Stimulated activated naive B cell treated with anti-CD40 and anti-IgM and Interleukin-4, amounts not matched to agents 10 μg/mL and 1 μg/mL and 100 μg/mL, for 72 hours (primary cell): ENCODE measurements at regions not wholly inside any gene's neighbourhood (a gene's known extent, or its start where the extent isn't known, plus 50 kb on each side); places are given as distances from the start of the nearest gene placed in this dataset.

Experiments
- ATAC-seq, 2 donors: fragments of 150-1000 bp; cut with Tn5 transposase; replicated peaks; 2 replicates each; pipeline ENCODE4 v1.10.0; 2021; ENCODE audit warnings: moderate library complexity in 1 of 2
- DNase-seq: peaks from one replicate; pipeline ENCODE4 v3.0.0; 2021
- H3K27ac Mint-ChIP-seq: one replicate; pipeline ENCODE4 v1.8.0; 2022; ENCODE audit warnings: mild to moderate bottlenecking, mixed read lengths
- H3K27me3 Mint-ChIP-seq, 2 donors: one replicate each; pipeline ENCODE4 v1.8.0; 2022; ENCODE audit warnings: mixed read lengths in 2 of 2
- H3K36me3 Mint-ChIP-seq, 2 donors: one replicate each; pipeline ENCODE4 v1.8.0; 2022; ENCODE audit warnings: mixed read lengths in 2 of 2, mild to moderate bottlenecking in 1 of 2
- H3K4me1 Mint-ChIP-seq, 2 donors: one replicate each; pipeline ENCODE4 v1.8.0; 2022; ENCODE audit warnings: mixed read lengths in 2 of 2, mild to moderate bottlenecking in 1 of 2
- H3K4me3 Mint-ChIP-seq, 2 donors: one replicate each; pipeline ENCODE4 v1.8.0; 2022; ENCODE audit warnings: mild to moderate bottlenecking in 2 of 2, mixed read lengths in 2 of 2, moderate library complexity in 1 of 2
- H3K9me3 Mint-ChIP-seq, 2 donors: one replicate each; pipeline ENCODE4 v1.8.0; 2022; ENCODE audit warnings: mixed read lengths in 2 of 2, mild to moderate bottlenecking in 1 of 2

DNA sequence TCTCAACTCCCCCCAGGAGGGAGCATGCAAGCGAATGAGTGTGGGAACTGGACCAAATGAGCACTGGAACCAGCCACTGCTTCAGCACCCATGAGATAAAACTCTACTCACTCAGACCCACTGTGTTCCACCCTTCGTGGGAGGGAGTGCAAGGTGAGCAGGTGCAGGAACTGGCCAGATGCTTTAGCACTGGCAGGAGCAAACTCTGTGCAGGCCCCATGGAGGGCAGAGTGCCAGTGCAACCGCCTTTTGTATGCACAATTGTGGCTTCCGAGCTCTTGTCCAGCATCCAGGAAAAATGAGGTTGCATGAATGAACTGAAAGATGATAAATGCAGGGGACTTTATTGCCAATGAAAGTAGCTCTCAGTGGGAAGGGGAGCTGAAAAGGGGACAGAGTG is 67.4 kb upstream of the CCDC112 start:
- H3K4me1 Mint-ChIP-seq, result peaks cover 1 to 7% of the 10 kb centered on the region in 2 donors
- DNase-seq, result no peak

DNA sequence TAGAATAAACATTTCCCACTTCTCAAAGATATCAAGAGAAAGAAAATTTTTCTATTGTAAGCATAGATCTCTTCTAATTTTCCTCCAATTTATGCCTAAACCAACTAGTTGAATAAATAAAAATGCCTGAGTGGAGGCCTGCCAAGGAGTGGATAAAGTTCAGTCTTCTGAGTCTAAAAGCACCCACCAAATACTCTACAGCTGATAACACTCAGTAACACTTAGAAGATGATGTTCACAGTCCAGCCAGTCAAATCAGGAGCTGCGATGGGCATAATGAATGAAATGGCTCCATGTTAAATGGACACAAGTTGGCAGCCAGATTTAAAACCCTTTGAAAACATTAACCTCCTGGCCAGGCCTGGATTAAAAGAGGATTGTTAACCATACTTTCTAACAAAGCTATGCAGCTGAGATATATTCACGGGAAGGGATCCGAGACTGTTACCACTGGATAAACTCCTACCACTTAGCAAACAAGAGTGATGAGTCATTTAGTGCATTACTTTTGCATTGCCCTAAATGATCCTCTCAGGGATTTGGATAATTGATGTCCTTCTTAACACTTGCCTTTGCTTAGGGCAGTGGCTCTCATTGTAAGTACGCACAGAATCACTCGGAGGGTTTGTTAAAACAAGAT is 63.7 kb upstream of the CCDC112 start:
- no peak overlapping the region for H3K27ac Mint-ChIP-seq
- no peaks in the 10 kb centered on the region for H3K9me3 Mint-ChIP-seq
- peaks cover 1 to 7% of the 10 kb centered on the region in 2 donors for H3K4me1 Mint-ChIP-seq
- no peak for DNase-seq
- no peak for ATAC-seq
- peaks cover 4 to 6% of the 10 kb centered on the region in 2 donors for H3K27me3 Mint-ChIP-seq
- no peaks in the 10 kb centered on the region for H3K36me3 Mint-ChIP-seq
- H3K4me3 Mint-ChIP-seq, result no peak overlapping the region

More for the DNA sequence above, 67.4 kb upstream of the CCDC112 start:
- no peak overlapping the region for H3K4me3 Mint-ChIP-seq
- no peak for ATAC-seq
- no peak overlapping the region for H3K27ac Mint-ChIP-seq
- peaks cover 12 to 20% of the 10 kb centered on the region in 2 donors for H3K27me3 Mint-ChIP-seq
- H3K36me3 Mint-ChIP-seq, result no peaks in the 10 kb centered on the region
- no peaks in the 10 kb centered on the region for H3K9me3 Mint-ChIP-seq

DNA sequence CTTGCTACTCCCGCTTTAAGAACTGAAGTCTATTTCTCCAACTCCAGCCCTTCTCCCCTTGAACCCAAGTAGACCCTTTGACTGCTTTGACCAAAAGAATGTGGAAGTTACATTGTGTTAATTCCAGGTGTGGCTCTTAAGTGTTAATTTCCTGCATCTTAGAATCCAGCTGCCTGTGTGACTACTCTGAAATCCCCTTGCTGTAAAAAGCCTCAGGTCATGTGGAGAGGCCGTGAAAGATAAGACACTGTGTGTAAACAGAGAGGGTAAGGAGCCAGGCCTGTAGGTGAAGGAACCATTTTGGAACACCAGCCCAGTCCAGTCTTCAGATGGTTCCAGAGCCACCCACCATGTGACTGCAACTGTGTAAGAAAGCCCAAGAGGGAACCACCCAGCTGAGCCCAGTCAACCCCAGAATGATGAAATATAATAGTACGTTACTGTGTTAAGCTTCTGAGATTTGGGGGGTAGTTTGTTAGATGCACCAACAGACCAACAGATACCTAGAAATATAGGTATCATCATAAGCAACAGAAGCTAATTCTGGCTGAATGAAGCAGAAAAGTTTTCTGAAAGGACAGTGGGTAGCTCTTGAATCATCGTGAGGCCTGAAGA is 59.4 kb upstream of the CCDC112 start:
- Mint-ChIP-seq H3K4me1 (no peaks in the 10 kb centered on the region), H3K27me3 (peaks cover under 1 to 11% of the 10 kb centered on the region in 2 donors), H3K36me3 (no peaks in the 10 kb centered on the region), H3K4me3 (no peak overlapping the region), H3K27ac (no peak overlapping the region), H3K9me3 (peaks cover 0 to 7% of the 10 kb centered on the region in 2 donors)
- ATAC-seq, result no peak
- DNase-seq, result no peak

DNA sequence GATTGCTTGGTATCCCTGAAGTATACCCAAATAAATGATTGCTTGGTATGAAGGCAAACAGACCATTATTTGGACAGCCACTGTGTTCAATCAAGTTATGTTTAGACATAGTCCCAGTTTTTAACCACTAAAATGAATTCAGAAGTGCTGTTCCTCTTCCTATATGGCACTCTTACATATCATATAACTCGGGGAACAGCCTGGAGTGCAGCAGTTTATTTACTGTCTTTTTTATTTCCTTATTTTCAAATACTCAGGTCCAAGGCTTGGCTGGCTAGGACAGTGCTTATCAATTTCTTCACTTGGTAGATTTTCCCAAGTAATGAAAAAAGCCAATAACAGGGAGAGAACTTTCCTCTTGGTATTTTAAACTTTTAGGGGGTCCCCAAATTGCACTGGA is 58.6 kb upstream of the CCDC112 start:
- Mint-ChIP-seq H3K9me3 (peaks cover 0 to 7% of the 10 kb centered on the region in 2 donors), H3K4me3 (no peak overlapping the region), H3K27me3 (peaks cover 8 to 15% of the 10 kb centered on the region in 2 donors), H3K4me1 (no peaks in the 10 kb centered on the region), H3K27ac (no peak overlapping the region), H3K36me3 (no peaks in the 10 kb centered on the region)
- DNase-seq, result no peak
- no peak for ATAC-seq

DNA sequence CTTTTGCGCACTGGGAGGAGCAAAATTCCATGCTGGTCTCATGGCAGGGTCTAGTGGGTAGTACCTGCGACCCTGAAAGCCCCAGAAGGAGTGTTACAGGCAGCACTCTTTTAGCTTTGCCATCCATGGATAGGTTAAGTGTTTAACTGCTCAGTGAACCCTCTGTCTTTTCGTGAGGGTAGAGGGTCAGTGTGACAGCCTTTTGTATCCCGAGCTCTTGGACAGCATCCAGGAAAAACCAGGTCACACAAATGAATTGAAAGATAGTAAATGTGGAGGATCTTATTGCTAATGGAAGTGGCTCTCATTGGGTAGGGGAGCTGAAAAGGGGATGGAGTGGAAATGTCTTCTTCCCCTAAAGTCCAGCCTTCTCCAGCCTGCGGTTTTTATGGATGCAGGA is 57.8 kb upstream of the CCDC112 start:
- ATAC-seq, result no peak
- peaks cover 0 to 7% of the 10 kb centered on the region in 2 donors for H3K9me3 Mint-ChIP-seq
- no peak overlapping the region for H3K27ac Mint-ChIP-seq

DNA sequence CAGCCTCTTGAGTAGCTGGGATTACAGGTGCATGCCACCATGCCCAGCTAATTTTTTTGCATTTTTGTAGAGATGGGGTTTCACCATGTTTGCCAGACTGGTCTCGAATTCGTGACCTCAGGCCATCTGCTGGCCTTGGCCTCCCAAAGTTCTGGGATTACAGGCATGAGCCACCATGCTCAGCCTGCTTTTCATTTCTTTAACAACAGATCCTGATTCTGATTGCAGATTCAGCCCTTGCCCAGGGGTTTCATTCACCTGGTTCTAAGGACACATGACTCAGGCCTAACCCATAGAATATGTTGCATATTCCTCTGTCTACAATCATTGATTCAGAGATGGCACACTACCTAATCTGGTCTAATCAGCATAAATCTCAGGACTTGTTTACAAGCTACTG is 56.1 kb upstream of the CCDC112 start:
- no peak for ATAC-seq
- no peak overlapping the region for H3K4me3 Mint-ChIP-seq
- H3K27ac Mint-ChIP-seq, result no peak overlapping the region
- peaks cover 0 to 7% of the 10 kb centered on the region in 2 donors for H3K9me3 Mint-ChIP-seq
- H3K27me3 Mint-ChIP-seq, result peaks cover 11 to 33% of the 10 kb centered on the region in 2 donors
- no peaks in the 10 kb centered on the region for H3K36me3 Mint-ChIP-seq
- no peak for DNase-seq
- no peaks in the 10 kb centered on the region for H3K4me1 Mint-ChIP-seq

More for the DNA sequence above, 57.8 kb upstream of the CCDC112 start:
- no peak overlapping the region for H3K4me3 Mint-ChIP-seq
- H3K4me1 Mint-ChIP-seq, result no peaks in the 10 kb centered on the region
- no peak for DNase-seq
- no peaks in the 10 kb centered on the region for H3K36me3 Mint-ChIP-seq
- peaks cover 10 to 22% of the 10 kb centered on the region in 2 donors for H3K27me3 Mint-ChIP-seq

DNA sequence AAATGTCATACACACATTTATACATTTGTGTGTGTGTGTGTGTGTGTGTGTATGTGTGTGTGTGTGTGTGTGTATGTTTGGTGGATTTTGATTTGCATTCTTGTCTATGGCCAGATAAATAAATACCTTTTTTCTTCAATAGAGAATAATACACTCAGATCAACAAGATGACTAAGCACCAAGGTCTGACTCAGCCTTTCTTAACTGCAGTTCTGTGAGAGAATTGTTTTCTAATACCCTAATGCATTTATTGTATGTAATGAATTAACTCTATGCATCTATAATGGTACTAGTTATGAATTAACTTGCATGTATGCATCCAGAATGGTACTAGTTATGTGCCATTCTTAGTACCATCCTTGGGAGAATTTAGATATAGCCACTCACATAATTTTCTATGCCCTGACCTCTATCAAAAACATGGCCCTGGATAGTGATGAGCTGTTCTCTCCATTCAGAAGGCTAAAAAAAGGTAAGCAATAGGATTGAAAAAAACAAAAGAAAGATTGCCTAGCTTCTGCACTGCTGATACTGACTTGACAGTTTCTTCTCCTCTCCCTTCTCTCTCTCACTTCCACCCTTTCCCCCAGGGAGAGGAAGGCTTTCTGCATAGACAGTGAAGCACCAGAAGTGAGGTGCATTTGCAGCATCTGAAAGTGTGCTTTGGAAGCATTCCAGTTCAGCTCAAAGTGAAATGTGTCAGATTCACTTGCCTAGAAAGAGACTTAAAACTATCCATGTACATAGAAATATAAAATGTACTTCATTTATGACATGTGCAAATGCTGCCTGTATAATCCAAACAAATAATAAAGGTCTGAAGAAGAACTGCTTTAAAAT is 55.1 kb upstream of the CCDC112 start:
- H3K9me3 Mint-ChIP-seq, result peaks cover 0 to 7% of the 10 kb centered on the region in 2 donors
- peaks cover 15 to 37% of the 10 kb centered on the region in 2 donors for H3K27me3 Mint-ChIP-seq
- H3K4me3 Mint-ChIP-seq, result no peak overlapping the region
- no peak for ATAC-seq
- no peak overlapping the region for H3K27ac Mint-ChIP-seq
- H3K36me3 Mint-ChIP-seq, result no peaks in the 10 kb centered on the region
- DNase-seq, result no peak
- H3K4me1 Mint-ChIP-seq, result no peaks in the 10 kb centered on the region

DNA sequence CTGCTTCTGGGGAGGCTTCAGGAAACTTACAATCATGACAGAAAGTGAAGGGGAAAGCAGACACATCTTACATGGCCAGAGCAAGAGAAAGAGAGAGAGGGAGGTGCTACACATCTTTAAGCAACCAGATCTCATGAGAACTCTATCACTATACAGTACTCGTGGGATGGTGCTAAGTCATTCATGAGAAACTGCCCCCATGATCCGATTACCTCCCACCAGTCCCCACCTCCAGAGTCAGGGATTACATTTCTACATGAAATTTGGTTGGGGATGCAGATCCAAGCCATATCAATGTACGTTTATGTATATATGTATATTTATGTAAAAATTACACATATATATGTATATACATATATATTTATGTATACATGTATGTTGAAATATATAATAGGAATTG is 54.4 kb upstream of the CCDC112 start:
- ATAC-seq (no peak), DNase-seq (no peak)
- Mint-ChIP-seq H3K27me3 (peaks cover 20 to 44% of the 10 kb centered on the region in 2 donors), H3K4me1 (no peaks in the 10 kb centered on the region), H3K27ac (no peak overlapping the region), H3K36me3 (no peaks in the 10 kb centered on the region), H3K9me3 (peaks cover 0 to 7% of the 10 kb centered on the region in 2 donors), H3K4me3 (no peak overlapping the region)

DNA sequence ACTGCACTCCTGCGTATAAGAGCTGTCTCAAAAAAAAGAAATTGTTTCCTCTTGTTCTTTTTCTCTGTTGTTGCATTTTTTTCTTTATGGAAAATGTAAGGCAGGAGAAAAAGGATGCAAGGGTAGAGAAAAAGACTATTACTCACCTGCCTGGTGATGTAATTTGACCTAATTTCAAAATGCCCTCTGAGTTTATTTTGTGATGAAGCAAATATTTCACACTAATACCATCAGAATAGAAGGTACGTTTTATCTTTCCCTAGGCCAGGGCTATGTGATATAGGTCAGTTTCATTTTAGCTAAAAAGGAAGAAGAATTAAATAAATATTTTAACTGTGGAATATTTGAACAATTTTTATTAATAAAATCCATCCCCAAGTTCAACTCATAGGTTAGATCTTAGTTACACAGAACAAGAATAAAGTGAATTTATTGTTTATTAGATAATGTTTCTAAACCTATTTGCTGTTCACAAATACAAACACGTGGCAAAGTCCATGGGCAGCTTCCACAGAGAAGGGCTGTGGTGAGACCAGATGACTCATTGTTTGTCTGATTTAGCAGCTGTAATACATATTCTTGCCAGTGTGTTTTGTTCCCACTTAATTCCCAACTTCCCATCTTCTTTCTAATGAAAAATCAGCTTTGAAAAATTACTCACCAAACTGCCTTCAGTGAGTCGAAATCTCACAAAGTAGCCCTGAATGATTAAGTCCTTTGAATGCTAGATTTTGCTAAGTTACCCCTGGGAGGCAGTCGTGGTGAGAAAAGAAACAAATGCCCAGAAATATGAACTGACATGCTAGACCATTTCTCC is 52.8 kb upstream of the CCDC112 start:
- peaks cover 20 to 55% of the 10 kb centered on the region in 2 donors for H3K27me3 Mint-ChIP-seq
- H3K36me3 Mint-ChIP-seq, result peaks cover 0 to 2% of the 10 kb centered on the region in 2 donors
- DNase-seq (no peak), ATAC-seq (no peak)
- H3K4me1 Mint-ChIP-seq, result no peaks in the 10 kb centered on the region
- H3K9me3 Mint-ChIP-seq, result peaks cover 3 to 9% of the 10 kb centered on the region in 2 donors
- no peak overlapping the region for H3K4me3 Mint-ChIP-seq
- no peak overlapping the region for H3K27ac Mint-ChIP-seq

DNA sequence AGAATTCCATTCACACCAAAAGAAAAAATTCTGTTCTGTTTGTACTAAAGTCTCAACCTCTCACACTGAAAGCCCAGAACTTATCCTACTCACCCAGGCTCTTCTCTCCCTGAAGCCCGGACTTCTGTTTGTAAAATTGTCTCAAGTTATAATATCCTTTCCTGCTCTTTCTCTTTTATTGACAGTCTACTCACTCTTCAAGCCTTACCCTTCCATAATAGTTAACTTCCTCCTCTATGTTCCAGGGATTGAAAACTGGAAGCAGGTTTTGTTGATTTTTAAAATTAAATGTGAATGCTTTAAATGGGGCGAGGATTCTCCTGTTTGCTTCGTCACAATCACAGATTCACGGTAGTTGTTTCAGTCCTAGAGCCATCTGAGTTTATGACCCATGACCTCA is 51.7 kb upstream of the CCDC112 start:
- Mint-ChIP-seq H3K4me3 (no peak overlapping the region), H3K9me3 (peaks cover 3 to 5% of the 10 kb centered on the region in 2 donors), H3K36me3 (peaks cover 0 to 2% of the 10 kb centered on the region in 2 donors), H3K27me3 (peaks cover 20 to 57% of the 10 kb centered on the region in 2 donors), H3K4me1 (no peaks in the 10 kb centered on the region), H3K27ac (no peak overlapping the region)
- DNase-seq (no peak), ATAC-seq (no peak)
